ENCODE measurements at regions not wholly inside any gene's neighbourhood (a gene's known extent, or its start where the extent isn't known, plus 50 kb on each side); places are given as distances from the start of the nearest gene placed in this dataset.

- intact Hi-C loops (cut with micrococcal nuclease), result no loop called here
- ChIA-PET CTCF (no interaction called here), POLR2A (no interaction called here), RAD21 (ENCODE audit: low non-redundant PET in 1 of 2, low total read pairs in 2 of 2, uncharacterized antibody in 2 of 2, unreplicated experiment in 2 of 2) (no interaction called here)
- H3K27me3 ChIP-seq (ENCODE audit: insufficient read depth, low read length), result 0 out of 2 replicates have a peak, but pooled peaks cover 8% of the 10 kb centered on the region
- H3K4me1 ChIP-seq (ENCODE audit: control insufficient read depth in 1 of 2, insufficient read depth in 2 of 2, low read length in 2 of 2), result no peaks in the 10 kb centered on the region
- H3K79me2 ChIP-seq (ENCODE audit: insufficient read depth, low read length), result no peaks in the 10 kb centered on the region
- no peak overlapping the region for H3K27ac ChIP-seq (ENCODE audit: low read depth, low read length)
- no peak overlapping the region for H3K4me3 ChIP-seq (replicated peaks in 1 of 2; ENCODE audit: low read depth in 1 of 2, low read length in 2 of 2)
- H3K9me3 ChIP-seq (ENCODE audit: control insufficient read depth in 1 of 2, insufficient read depth in 1 of 2, low read depth in 1 of 2, low read length in 2 of 2), result no peaks in the 10 kb centered on the region
- H3K9ac ChIP-seq (ENCODE audit: low read length), result no peak overlapping the region
- TF ChIP-seq SP1 (IDR thresholded peaks at IDR 0.05; ENCODE audit: low read depth), result no peak
- no peak for TF ChIP-seq SRF (IDR thresholded peaks at IDR 0.05; ENCODE audit: low read depth)
- no peak for TF ChIP-seq ZNF274 (IDR thresholded peaks at IDR 0.05; ENCODE audit: low read depth, low read length)
- DNase-seq (ENCODE audit: low read depth, low spot score) (no peak), ATAC-seq (no peak)
- BruUV-seq (replicated peaks), result no TSS peak
- H3K36me3 ChIP-seq (ENCODE audit: control insufficient read depth in 1 of 2, insufficient read depth in 2 of 2, low read length in 2 of 2), result no peaks in the 10 kb centered on the region
- no peaks in the 10 kb centered on the region for H3K9me2 ChIP-seq (ENCODE audit: insufficient read depth)
- H4K20me1 ChIP-seq (ENCODE audit: insufficient read depth), result no peaks in the 10 kb centered on the region
- H2AFZ ChIP-seq (ENCODE audit: low read depth, low read length, poor library complexity, severe bottlenecking), result no peak overlapping the region
- no peak overlapping the region for H3K4me2 ChIP-seq (ENCODE audit: low read length)
These were observed 534.0 kb downstream of the NPHP4 start for GRCh38 chr1:5458248-5458647.

GRCh38 chr1:5456090-5456811 lies 536.0 kb downstream of the NPHP4 start:
- Histone ChIP-seq H3K4me1 (ENCODE audit: control insufficient read depth in 1 of 2, insufficient read depth in 2 of 2, low read length in 2 of 2) (no peaks in the 10 kb centered on the region), H3K9me2 (ENCODE audit: insufficient read depth) (no peaks in the 10 kb centered on the region), H3K36me3 (ENCODE audit: control insufficient read depth in 1 of 2, insufficient read depth in 2 of 2, low read length in 2 of 2) (no peaks in the 10 kb centered on the region), H3K4me3 (replicated peaks in 1 of 2; ENCODE audit: low read depth in 1 of 2, low read length in 2 of 2) (no peak overlapping the region), H3K9ac (ENCODE audit: low read length) (no peak overlapping the region), H3K9me3 (ENCODE audit: control insufficient read depth in 1 of 2, insufficient read depth in 1 of 2, low read depth in 1 of 2, low read length in 2 of 2) (no peaks in the 10 kb centered on the region), H3K79me2 (ENCODE audit: insufficient read depth, low read length) (no peaks in the 10 kb centered on the region), H2AFZ (ENCODE audit: low read depth, low read length, poor library complexity, severe bottlenecking) (no peak overlapping the region), H3K27me3 (ENCODE audit: insufficient read depth, low read length) (peaks cover 16% of the 10 kb centered on the region; the same call in 1 of the 2 replicates), H4K20me1 (ENCODE audit: insufficient read depth) (no peaks in the 10 kb centered on the region), H3K4me2 (ENCODE audit: low read length) (no peak overlapping the region), H3K27ac (ENCODE audit: low read depth, low read length) (no peak overlapping the region)
- intact Hi-C loops (cut with micrococcal nuclease), result no loop called here
- POLR2A ChIA-PET, result no interaction called here
- no TSS peak for BruUV-seq (replicated peaks)
- no peak for ATAC-seq
- DNase-seq (ENCODE audit: low read depth, low spot score), result no peak
- CTCF ChIA-PET, result no interaction called here
- RAD21 ChIA-PET (ENCODE audit: low non-redundant PET in 1 of 2, low total read pairs in 2 of 2, uncharacterized antibody in 2 of 2, unreplicated experiment in 2 of 2), result no interaction called here
- TF ChIP-seq ELF1 (IDR thresholded peaks at IDR 0.05; ENCODE audit: borderline replicate concordance, low read depth) (no peak), SIN3A (IDR thresholded peaks at IDR 0.05; ENCODE audit: low read depth) (no peak), SRF (IDR thresholded peaks at IDR 0.05; ENCODE audit: low read depth) (no peak), POLR2AphosphoS5 (IDR thresholded peaks at IDR 0.05; ENCODE audit: low read depth, low read length) (no peak), REST (IDR thresholded peaks at IDR 0.05; ENCODE audit: low read depth) (no peak)

Measured in HCT116 (cell line).